Panc1 (cell line): ENCODE measurements at regions not wholly inside any gene's neighbourhood (a gene's known extent, or its start where the extent isn't known, plus 50 kb on each side); places are given as distances from the start of the nearest gene placed in this dataset.

Experiments
- POLR2AphosphoS5 ChIP-seq: IDR thresholded peaks from 2 replicates; pipeline ENCODE4 v1.6.1; 2012; ENCODE audit warnings: mild to moderate bottlenecking, low read depth, low read length, moderate library complexity
- SIN3A ChIP-seq: IDR thresholded peaks from 2 replicates; pipeline ENCODE4 v1.6.1; 2012; ENCODE audit warnings: low read depth, mild to moderate bottlenecking, low read length, moderate library complexity, borderline replicate concordance; ENCODE audit not compliant: insufficient read depth
- TCF7L2 ChIP-seq: IDR thresholded peaks from 2 replicates; pipeline ENCODE4 v1.6.1; 2011; ENCODE audit warnings: mild to moderate bottlenecking, low read depth, low read length, inconsistent platforms
- TF ChIP-seq, protein P1 (sequence below): fragments of 450-650 bp; IDR thresholded peaks from 2 replicates; pipeline ENCODE4 v1.5.1; 2017; ENCODE audit warnings: mild to moderate bottlenecking
- TF ChIP-seq, protein P2 (sequence below), 2 experiments: IDR thresholded peaks; 2 replicates each; pipeline ENCODE4 v1.6.1; 2011 to 2012; ENCODE audit warnings: low read depth in 2 of 2, control low read depth in 1 of 2, low read length in 1 of 2, mild to moderate bottlenecking in 1 of 2, moderate library complexity in 1 of 2; ENCODE audit not compliant: insufficient read depth in 1 of 2

DNA sequence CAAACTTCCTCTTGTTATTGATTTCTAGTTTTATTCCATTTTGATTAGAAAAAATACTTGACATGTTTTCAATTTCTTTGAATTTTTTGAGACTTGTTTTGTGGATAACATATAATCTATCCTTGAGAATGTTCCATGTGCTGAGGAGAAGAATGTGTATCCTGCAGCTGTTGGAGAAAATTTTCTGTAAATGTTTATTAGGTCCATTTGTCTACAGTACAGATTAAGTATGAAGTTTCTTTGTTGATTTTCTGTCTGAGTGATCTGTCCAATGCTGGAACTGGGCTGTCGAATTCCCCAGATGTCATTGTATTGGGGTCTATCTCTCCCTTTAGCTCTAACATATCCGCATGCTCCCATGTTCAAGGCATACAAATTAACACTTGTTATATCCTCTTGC, 251.2 kb downstream of the CSNK1G3 start:
- TF ChIP-seq, protein P1, sequence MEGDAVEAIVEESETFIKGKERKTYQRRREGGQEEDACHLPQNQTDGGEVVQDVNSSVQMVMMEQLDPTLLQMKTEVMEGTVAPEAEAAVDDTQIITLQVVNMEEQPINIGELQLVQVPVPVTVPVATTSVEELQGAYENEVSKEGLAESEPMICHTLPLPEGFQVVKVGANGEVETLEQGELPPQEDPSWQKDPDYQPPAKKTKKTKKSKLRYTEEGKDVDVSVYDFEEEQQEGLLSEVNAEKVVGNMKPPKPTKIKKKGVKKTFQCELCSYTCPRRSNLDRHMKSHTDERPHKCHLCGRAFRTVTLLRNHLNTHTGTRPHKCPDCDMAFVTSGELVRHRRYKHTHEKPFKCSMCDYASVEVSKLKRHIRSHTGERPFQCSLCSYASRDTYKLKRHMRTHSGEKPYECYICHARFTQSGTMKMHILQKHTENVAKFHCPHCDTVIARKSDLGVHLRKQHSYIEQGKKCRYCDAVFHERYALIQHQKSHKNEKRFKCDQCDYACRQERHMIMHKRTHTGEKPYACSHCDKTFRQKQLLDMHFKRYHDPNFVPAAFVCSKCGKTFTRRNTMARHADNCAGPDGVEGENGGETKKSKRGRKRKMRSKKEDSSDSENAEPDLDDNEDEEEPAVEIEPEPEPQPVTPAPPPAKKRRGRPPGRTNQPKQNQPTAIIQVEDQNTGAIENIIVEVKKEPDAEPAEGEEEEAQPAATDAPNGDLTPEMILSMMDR, result no peak
- no peak for TF ChIP-seq TCF7L2
- TF ChIP-seq SIN3A, result no peak
- TF ChIP-seq POLR2AphosphoS5, result no peak
- TF ChIP-seq, protein P2, sequence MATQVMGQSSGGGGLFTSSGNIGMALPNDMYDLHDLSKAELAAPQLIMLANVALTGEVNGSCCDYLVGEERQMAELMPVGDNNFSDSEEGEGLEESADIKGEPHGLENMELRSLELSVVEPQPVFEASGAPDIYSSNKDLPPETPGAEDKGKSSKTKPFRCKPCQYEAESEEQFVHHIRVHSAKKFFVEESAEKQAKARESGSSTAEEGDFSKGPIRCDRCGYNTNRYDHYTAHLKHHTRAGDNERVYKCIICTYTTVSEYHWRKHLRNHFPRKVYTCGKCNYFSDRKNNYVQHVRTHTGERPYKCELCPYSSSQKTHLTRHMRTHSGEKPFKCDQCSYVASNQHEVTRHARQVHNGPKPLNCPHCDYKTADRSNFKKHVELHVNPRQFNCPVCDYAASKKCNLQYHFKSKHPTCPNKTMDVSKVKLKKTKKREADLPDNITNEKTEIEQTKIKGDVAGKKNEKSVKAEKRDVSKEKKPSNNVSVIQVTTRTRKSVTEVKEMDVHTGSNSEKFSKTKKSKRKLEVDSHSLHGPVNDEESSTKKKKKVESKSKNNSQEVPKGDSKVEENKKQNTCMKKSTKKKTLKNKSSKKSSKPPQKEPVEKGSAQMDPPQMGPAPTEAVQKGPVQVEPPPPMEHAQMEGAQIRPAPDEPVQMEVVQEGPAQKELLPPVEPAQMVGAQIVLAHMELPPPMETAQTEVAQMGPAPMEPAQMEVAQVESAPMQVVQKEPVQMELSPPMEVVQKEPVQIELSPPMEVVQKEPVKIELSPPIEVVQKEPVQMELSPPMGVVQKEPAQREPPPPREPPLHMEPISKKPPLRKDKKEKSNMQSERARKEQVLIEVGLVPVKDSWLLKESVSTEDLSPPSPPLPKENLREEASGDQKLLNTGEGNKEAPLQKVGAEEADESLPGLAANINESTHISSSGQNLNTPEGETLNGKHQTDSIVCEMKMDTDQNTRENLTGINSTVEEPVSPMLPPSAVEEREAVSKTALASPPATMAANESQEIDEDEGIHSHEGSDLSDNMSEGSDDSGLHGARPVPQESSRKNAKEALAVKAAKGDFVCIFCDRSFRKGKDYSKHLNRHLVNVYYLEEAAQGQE (IDR thresholded peaks at IDR 0.05; ENCODE audit: insufficient read depth in 1 of 2, low read depth in 2 of 2, low read length in 1 of 2), result no peak
